GM12891 (cell line): ENCODE measurements at regions not wholly inside any gene's neighbourhood (a gene's known extent, or its start where the extent isn't known, plus 50 kb on each side); places are given as distances from the start of the nearest gene placed in this dataset.
"Not testable (repeated sequence)": the region's sequence is repeated elsewhere in the genome, so short reads cannot be mapped to it uniquely, and the experiment has no call there.

Experiments used
- DNase-seq: peaks from one replicate; pipeline ENCODE4 v3.0.0; 2011; ENCODE audit warnings: low spot score; ENCODE audit not compliant: insufficient read length
- FAIRE-seq: peaks from 2 replicates; lab custom pipeline; 2011; peaks lifted over from hg19 to GRCh38; lab: Jason Lieb, UNC
- PAX5 ChIP-seq: IDR thresholded peaks from 2 replicates; pipeline ENCODE4 v1.6.1; 2011; ENCODE audit warnings: low read length, moderate library complexity, mild to moderate bottlenecking; ENCODE audit not compliant: insufficient read depth, severe bottlenecking
- POLR2A ChIP-seq: IDR thresholded peaks from 2 replicates; pipeline ENCODE4 v1.6.1; 2011; ENCODE audit warnings: low read depth, low read length, control low read depth
- POLR2AphosphoS5 ChIP-seq: IDR thresholded peaks from 2 replicates; pipeline ENCODE4 v1.6.1; 2011; ENCODE audit warnings: low read depth, low read length, control low read depth
- POU2F2 ChIP-seq: IDR thresholded peaks from 2 replicates; pipeline ENCODE4 v1.6.1; 2011; ENCODE audit warnings: low read depth, mild to moderate bottlenecking, control low read depth, low read length, moderate library complexity
- SPI1 ChIP-seq: IDR thresholded peaks from 2 replicates; pipeline ENCODE4 v1.6.1; 2011; ENCODE audit warnings: low read depth, low read length, control low read depth
- TAF1 ChIP-seq: IDR thresholded peaks from 2 replicates; pipeline ENCODE4 v1.6.1; 2011; ENCODE audit warnings: low read depth, low read length, control low read depth

DNA sequence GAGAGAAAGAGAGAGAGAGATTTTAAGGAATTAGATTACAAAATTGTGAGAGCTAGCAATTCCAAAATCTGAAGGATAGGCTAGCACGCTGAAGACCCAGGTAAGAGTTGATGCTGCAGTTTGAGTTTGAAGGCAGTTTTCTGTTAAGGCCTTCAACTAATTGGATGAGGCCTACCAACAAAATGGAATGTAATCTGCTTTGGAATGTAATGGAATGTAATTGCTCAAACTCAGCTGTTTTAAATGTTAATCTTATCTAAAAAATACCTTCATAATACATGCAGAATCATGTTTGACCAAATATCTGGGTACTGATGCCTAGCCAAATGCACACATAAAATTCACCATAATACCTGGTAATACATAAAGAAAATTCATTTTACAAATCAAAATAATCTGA, 976.1 kb downstream of the LTN1 start:
- FAIRE-seq = no peak
- TF ChIP-seq POLR2AphosphoS5 = no peak

DNA sequence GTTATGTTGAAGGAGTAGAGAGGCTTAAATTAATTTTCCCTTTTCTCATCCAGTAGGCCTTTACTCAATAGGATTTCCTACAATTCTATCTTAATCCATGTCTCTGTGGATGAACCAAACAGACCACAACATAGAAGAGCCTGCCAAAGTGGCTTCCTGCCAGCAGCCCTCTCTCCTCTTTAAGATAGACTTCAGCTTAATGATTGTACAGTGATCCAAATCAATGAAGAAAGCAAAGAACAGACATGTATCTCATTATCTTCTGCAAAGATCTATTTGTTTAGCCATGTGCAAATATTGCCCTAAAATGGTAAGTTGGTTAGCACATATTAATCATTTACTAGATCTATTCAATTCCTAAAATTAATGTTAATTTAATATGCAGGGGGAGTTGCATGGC, 979.6 kb downstream of the LTN1 start:
- DNase-seq, FAIRE-seq: not testable (repeated sequence)

More for the DNA sequence above, 976.1 kb downstream of the LTN1 start:
- no peak for DNase-seq

DNA sequence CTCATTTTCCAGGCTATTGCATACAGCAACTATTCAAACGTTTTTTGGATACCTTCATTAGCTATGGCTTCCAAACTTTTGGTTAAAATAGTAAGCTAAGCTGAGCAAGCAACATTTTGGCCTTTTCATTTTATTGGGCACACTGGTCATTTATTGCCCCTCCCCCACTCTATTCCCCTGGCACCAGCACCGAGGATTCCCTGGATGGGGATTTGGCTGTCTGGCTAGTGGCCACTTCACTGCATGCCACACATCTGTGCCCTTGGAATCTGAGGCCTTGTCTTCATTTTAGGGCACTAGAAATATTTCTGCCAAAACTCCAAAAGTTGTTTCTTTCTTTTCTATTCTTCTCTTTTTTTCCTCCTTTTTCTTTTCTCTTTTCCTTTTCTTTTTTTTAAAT, 980.7 kb downstream of the LTN1 start:
- FAIRE-seq, DNase-seq: not testable (repeated sequence)

DNA sequence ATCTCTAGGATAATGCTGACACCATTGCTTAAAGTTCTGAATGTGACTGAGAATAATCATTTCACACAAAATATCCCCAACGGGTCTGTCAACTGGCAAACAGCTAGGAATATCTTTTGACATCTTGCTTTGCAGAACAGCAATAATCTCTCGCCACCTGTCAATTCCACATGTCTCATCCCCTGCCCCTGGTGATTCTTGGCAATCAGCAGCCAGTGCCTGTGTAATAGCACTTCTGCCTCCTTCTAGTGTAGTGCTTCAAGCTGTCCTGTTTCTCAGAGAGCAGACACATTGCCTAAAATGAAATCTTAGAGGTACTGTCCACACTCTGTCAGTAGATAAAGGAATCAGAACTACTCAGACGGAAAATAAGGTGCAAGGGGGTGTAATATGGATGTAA, 984.4 kb downstream of the LTN1 start:
- not testable (repeated sequence) for DNase-seq, FAIRE-seq

DNA sequence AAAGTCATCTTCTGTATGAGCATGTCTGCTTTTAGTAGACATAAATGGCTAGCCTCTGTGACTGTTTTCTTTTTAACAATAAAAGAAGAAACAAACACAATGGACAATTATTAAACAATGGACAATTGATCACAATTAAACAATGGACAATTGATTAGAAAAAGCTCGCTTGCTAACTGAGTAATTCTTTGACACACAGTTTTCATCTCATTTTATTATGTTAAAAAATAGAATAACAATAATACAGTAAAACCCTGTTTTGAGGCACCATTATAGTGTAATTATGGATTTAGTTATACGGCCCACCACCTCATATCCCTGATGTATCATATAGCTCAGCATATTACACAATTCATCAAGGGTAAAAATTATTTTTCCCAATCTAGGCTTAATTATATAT, 989.0 kb downstream of the LTN1 start:
- not testable (repeated sequence) for DNase-seq, FAIRE-seq

DNA sequence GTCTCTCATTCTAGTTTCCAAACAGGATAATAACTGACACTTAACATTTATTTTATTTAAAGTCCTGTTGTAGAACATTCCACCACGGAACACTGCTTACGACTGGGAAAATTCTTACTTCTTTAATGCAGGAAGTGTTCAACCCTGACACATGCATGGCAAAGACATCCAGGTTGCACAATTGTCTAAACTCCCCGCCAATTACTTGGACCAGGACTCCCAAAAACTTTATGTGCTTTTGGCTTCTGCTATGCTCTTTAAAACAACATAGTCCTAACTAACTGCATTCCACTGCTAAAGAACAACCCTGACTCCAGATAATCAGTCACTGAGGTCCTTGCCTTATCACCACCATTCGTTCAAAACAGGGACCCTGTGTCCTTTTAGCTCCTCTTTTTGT, 995.8 kb downstream of the LTN1 start:
- FAIRE-seq = not testable (repeated sequence)

DNA sequence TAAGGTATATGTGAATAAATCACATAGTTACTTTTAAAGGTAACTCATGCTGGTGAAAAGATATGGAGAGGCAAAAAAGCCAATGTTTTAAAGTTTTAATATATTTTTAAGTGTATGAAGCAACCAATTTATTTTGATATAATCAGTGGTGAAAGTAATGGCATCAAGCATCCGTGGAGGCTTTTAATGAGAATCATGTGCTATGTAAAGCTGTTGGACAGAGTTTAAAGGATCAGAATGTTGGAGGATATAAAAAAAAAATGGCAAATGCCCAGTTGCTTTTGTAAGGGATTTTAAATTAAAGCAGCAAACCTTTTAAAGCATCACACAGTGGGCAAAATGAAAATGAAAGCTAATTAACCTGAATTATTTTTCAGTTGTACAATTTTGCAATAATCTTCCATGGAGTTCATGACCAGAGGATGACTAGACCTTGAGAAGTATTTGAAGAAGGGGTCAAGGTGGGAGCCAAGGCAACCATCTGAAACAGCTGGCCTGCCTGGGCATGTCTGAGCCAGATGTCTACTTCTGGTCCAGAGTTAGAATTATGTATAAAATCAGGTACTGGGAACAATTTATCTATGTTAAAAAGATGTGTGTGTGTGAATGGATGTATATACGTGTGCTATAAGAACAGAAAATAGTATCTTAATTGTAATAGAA, 1007.9 kb downstream of the LTN1 start:
- not testable (repeated sequence) for DNase-seq, FAIRE-seq

More for the DNA sequence above, 995.8 kb downstream of the LTN1 start:
- not testable (repeated sequence) for DNase-seq

DNA sequence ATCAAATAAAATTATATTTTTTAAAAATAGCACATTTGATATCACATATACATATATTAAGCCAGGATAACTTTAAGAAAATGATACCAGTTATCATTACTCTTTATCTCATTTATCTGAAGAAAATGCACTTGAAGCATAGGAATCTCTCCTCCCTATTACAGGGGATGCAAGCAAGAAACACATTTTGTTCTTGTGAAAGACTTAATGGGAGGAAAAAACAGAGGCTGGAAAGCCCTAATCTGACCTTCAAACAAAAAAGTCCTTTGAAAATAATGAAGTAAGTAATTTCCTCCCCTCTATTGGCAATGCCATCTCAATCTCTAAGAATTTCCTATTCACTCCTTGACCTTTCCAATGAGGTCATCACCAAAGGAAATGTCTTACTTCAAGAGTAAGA, 1012.6 kb upstream of the ADAMTS5 start:
- FAIRE-seq = not testable (repeated sequence)

DNA sequence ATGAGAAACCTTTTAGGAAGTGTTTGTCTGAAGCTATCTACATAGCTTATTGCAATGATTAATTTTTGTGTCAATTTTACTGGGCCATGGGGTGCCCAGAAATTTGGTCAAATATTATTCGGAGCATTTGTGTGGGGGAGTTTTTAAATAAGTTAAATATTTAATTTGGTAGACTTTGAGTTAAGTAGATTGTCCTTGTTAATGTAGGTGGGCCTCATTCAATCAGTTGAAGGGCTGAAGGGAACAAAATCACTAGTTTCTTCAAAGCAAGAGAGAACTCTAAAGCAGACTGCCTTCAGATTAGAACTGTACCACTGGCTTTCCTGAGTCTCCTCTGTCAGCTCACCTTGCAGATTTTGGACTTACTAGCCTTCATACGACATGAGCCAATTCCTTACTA, 1008.6 kb upstream of the ADAMTS5 start:
- no peak for FAIRE-seq
- TF ChIP-seq POLR2AphosphoS5 (no peak), SPI1 (no peak), POLR2A (no peak), PAX5 (no peak), TAF1 (no peak), POU2F2 (no peak)
- no peak for DNase-seq

More for the DNA sequence above, 1012.6 kb upstream of the ADAMTS5 start:
- not testable (repeated sequence) for DNase-seq

DNA sequence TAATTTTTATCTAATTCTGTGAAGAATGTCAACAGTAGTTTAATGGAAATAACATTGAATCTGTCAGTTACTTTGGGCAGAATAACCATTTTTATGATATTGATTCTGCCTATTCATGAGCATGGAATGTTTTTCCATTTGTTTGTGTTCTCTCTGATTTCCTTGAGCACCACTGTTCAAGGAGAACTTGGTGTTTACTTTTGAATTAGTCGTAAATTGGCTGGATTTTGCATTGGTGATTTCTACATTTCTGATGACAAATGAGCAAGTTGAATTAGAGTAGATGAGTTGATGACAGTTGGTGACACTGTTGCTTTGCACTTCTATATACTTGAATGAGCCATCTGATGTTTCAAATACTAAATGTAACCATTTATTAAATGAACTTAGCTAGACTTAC, 1007.3 kb upstream of the ADAMTS5 start:
- DNase-seq, FAIRE-seq: not testable (repeated sequence)

DNA sequence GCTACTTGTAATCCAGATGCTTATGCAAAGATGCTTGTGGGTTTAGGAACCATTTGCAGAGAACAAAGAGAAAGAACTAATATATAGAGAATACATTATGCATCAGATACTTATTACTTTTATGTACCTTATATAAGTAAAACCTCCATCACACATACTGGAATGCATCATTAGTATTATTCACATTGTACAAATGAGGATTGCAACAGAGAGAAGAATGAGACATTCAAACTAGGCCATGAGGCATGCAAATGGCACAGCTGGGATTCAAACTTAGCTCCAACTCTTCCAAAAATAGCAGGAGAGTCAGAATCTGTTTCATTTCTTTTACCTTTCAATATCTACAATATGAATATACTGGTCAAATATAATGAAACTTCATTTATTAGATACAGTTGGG, 1001.4 kb upstream of the ADAMTS5 start:
- not testable (repeated sequence) for DNase-seq

DNA sequence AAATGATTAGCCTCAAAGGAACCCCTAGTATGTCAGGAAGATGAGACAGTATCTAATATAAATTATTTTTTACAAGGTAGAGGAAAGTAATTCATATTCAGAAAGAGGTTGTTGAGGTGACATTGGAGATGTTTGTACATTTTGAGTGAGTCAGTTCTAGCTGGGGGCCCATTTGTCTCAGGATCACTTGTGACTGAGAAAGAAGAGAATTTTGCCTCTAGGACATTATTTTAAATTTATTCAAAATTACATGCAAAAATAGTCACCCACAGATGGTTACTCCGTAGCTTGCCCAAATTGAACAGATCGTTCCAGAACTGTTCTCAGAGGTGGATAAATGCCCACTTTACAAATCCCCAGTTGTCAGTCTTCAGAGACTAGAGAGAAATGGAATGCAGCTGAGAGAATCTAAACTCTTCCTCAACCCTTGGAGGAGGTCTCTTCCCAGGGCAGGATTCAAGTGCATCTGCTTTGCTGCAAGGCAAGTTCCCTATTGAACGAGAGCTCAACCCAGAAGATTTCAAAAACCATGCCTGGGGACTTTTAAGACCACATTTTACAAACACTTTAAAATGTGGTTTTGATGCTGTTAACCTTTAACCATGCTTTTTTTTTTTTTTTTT, 987.8 kb upstream of the ADAMTS5 start:
- FAIRE-seq (no peak), DNase-seq (no peak)
- no peak for TF ChIP-seq POLR2A
- no peak for TF ChIP-seq PAX5
- no peak for TF ChIP-seq POU2F2
- TF ChIP-seq SPI1 = no peak
- no peak for TF ChIP-seq POLR2AphosphoS5
- no peak for TF ChIP-seq TAF1

More for the DNA sequence above, 1001.4 kb upstream of the ADAMTS5 start:
- not testable (repeated sequence) for FAIRE-seq

DNA sequence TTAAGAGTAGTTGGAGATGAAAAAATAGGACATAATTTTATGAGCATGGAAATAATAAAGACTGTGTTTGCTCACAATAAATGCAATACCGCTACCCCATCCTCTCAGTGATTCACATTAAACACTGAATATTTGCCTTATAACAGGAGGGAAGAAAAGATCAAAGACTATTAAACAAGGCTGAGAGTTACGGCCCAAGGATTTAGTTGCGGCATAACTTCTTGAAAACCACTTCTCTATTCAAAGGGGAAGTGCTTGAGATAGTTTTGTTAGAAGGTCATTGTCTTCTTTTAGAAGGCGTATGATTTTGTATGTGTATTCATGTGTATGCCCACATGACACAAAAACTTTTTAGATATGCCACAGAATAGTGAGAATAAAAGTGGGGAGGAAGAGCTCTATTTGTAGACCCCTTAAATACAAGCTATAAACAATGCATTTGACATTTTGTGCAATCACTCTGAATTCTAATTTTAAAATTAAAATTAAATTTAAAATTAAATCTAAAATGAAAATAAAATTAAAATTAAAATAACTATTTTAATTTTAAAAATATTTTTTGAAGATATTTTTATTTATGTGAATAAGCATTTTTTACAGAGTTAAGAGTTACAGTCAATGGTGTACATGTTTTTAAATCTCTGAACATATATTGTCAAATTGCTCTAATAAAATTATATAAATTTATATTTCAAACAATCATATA, 986.6 kb upstream of the ADAMTS5 start:
- no peak for FAIRE-seq
- no peak for DNase-seq

DNA sequence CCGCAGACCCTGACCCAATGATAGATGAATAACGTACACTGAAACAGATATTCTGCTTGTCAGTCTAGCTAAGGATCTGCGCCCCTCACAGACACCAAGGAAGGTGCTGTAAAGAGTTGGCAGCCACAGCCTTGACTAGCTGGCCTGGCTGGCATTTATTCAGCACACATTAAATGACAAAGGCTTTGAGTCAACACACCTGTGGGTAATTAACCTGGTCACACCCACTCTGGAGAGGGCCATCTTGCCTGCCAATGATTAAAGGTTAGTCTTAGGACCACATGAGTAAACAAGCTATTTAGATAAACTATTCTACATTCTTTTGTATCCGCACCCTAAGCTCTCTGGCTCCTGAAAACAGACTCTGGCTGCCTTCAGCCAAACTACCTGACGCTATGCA, 982.2 kb upstream of the ADAMTS5 start:
- DNase-seq, FAIRE-seq: not testable (repeated sequence)

More for the DNA sequence above, 986.6 kb upstream of the ADAMTS5 start:
- no peak for TF ChIP-seq POLR2AphosphoS5
- TF ChIP-seq SPI1 = peak; percentile 42; the same call in 1 of the 2 replicates

DNA sequence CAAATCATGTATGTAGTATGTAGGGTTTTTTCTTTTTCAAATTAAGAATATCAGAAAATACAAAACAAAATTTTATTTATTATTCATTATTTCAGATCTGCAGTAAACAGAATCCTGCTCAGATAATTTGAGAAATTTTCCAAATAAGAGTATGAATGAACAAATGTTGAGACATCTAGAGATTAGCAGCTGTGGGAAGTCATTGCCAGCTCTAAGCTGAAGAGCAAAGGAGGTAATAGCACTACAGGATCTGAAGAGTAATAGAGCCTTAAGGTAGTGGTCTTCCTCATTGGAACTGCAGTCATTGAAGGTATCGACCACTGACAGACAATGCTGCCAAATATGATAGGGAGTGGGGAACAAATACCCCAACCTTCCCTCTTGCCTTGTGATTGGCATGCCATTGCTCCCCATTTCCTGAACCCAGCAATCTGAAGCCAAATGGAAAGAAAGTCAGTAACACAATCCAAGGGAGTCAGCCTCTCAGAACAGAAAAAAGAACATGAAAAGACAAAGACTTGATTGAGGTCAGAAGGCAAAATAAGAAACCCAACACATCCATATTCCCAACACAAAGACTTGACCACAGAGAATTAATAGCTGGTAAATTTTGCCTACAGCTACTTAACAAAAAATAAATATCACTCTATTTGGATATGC, 963.4 kb upstream of the ADAMTS5 start:
- not testable (repeated sequence) for FAIRE-seq, DNase-seq

DNA sequence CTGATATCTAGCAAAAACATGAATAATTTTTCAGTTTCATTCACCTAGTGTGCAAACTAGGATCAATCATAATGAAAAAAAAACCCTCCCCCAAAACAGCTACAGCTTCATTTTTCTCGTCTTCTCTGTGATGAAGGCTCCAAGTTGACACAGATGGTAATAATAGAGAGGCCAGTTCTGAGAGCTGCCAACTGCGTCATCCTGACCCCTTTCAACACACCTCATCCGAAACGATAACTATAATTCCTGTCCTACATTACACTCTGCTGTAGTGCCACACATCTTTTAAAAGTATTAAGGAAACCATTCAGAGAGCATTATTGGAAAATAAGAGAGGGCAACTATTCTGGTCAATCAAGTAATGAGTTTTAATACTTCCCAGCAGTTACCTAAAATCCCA, 962.3 kb upstream of the ADAMTS5 start:
- not testable (repeated sequence) for DNase-seq, FAIRE-seq

DNA sequence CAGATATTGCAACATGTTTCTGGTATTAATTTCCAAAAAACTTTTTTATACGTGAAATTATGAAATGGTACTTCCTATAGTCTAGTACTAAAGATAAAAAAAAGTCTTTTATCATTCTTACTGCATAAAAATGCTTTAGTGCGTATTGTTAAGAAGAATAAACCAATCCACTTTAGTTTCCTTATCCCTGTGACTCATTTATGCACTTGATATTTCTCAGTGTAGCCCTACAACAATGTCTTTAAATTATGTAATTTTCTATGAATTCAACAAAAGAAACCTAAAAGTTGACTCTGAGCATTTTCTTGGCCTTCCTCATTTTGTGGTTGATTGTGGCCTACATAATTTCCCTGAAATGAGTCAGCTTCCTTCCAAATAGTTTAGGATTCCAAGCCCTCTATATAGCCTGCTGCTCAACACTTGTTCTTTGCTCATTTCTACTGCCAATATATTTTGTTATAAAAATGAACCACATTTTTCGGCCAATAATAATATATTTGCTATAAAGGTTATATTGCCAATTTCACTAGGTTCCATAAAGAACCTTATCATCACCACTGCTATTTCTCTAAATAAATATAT, 961.7 kb upstream of the ADAMTS5 start:
- FAIRE-seq = not testable (repeated sequence)

More for the DNA sequence above, 961.7 kb upstream of the ADAMTS5 start:
- not testable (repeated sequence) for DNase-seq
